ENCODE measurements at regions not wholly inside any gene's neighbourhood (a gene's known extent, or its start where the extent isn't known, plus 50 kb on each side); places are given as distances from the start of the nearest gene placed in this dataset.

- Histone ChIP-seq H3K9me3 (replicated peaks) (no peaks in the 10 kb centered on the region), H3K27ac (no peak overlapping the region), H3K4me3 (no peak overlapping the region), H3K27me3 (0 out of 2 replicates have a peak, but pooled peaks cover 5% of the 10 kb centered on the region), H3K36me3 (no peaks in the 10 kb centered on the region), H3K4me1 (no peaks in the 10 kb centered on the region)
- no peak for DNase-seq
These were observed 72.9 kb upstream of the CD44 start for GRCh38 chr11:35066030-35066429.

- H3K4me3 ChIP-seq = no peak overlapping the region
- H3K4me1 ChIP-seq = no peaks in the 10 kb centered on the region
- H3K36me3 ChIP-seq = no peaks in the 10 kb centered on the region
- no peaks in the 10 kb centered on the region for H3K9me3 ChIP-seq (replicated peaks)
- 0 out of 2 replicates have a peak, but pooled peaks cover 5% of the 10 kb centered on the region for H3K27me3 ChIP-seq
- no peak overlapping the region for H3K27ac ChIP-seq
- no peak for DNase-seq
These were observed 72.1 kb upstream of the CD44 start for GRCh38 chr11:35066783-35067423.

DNA sequence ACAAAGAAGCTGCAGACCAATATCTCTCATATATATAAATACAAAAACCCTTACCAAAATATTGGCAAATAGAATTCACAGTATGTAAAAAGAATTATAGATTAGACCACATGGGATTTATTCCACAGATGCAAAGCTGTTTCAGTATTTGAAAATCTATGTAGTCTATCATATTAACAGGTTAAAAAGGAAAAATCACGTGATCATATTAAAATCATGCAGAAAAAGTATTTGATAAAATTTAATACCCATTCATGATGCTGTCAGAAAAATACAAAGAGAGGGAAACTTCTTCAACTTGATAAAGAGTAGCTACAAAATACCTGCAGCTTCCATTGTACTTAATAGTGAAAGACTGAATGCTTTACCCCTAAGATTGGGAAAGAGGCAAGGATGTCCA, 67.2 kb upstream of the CD44 start:
- Histone ChIP-seq H3K4me3 (no peak overlapping the region), H3K27me3 (no peaks in the 10 kb centered on the region)

GRCh38 chr11:35073691-35074419, 65.1 kb upstream of the CD44 start:
- H3K4me1 ChIP-seq = no peaks in the 10 kb centered on the region
- DNase-seq = no peak
- no peak overlapping the region for H3K27ac ChIP-seq
- no peaks in the 10 kb centered on the region for H3K9me3 ChIP-seq (replicated peaks)
- H3K27me3 ChIP-seq = no peaks in the 10 kb centered on the region
- H3K36me3 ChIP-seq = no peaks in the 10 kb centered on the region
- H3K4me3 ChIP-seq = no peak overlapping the region

More for the DNA sequence above, 67.2 kb upstream of the CD44 start:
- H3K4me1 ChIP-seq = no peaks in the 10 kb centered on the region
- no peak for DNase-seq
- no peaks in the 10 kb centered on the region for H3K36me3 ChIP-seq
- H3K27ac ChIP-seq = no peak overlapping the region
- H3K9me3 ChIP-seq (replicated peaks) = no peaks in the 10 kb centered on the region

- no peak overlapping the region for H3K4me3 ChIP-seq
- DNase-seq = no peak
- no peaks in the 10 kb centered on the region for H3K9me3 ChIP-seq (replicated peaks)
- H3K36me3 ChIP-seq = no peaks in the 10 kb centered on the region
- H3K27me3 ChIP-seq = no peaks in the 10 kb centered on the region
- no peaks in the 10 kb centered on the region for H3K4me1 ChIP-seq
- H3K27ac ChIP-seq = no peak overlapping the region
These were observed 62.5 kb upstream of the CD44 start for GRCh38 chr11:35076201-35077100.

DNA sequence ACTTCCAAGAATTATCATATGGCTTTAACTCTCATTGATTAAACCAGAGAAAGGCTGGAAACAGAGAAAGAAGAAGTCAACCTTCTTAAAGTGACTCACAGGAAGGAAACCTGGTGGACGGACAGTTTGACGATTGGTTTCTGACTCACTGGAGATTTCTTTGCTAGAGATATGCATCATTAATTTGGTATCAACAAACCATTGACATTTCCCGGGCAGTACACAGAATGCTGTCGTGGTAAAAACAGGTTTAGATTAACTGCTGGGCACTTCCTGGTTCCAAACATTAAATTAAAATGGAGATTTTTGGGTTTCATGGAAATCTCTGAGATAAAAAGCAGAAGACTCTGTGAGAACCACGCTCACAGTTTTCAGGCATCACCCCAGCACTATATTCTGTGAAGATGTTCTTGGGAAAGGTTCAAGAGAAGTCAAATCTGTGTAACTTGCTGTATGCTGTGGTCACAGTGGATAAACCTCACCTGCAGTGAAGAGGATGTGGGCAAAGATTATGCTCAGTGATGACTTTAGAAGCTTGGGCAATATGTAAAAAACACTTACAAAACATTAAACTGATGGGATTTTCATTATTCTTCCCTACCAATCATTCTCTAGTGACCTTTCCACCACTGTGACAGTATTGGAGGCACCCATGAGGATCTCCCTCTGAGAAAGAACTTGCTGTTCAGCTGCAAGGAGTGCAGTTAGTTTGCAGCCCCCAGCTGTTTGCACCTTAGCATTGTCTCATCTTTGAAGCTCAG, 61.1 kb upstream of the CD44 start:
- H3K4me3 ChIP-seq = no peak overlapping the region
- H3K4me1 ChIP-seq = no peaks in the 10 kb centered on the region
- no peaks in the 10 kb centered on the region for H3K9me3 ChIP-seq (replicated peaks)
- no peaks in the 10 kb centered on the region for H3K27me3 ChIP-seq
- no peak overlapping the region for H3K27ac ChIP-seq
- no peaks in the 10 kb centered on the region for H3K36me3 ChIP-seq
- no peak for DNase-seq

DNA sequence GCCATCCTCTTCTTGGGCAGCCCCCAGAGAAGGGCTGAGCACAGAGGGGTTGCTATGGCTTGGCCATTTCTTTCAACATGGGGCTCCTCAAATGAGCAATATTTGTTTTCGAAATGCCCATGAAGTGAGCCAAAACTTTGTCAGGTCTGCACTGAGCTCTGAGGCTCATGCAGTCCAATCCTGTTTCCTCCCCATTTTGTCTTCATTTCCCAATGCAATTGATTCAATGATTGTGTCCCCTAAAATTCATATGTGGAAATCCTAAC, 60.6 kb upstream of the CD44 start:
- no peak overlapping the region for H3K27ac ChIP-seq
- no peak overlapping the region for H3K4me3 ChIP-seq
- no peaks in the 10 kb centered on the region for H3K9me3 ChIP-seq (replicated peaks)
- no peaks in the 10 kb centered on the region for H3K27me3 ChIP-seq
- DNase-seq = no peak
- H3K4me1 ChIP-seq = no peaks in the 10 kb centered on the region
- H3K36me3 ChIP-seq = no peaks in the 10 kb centered on the region

GRCh38 chr11:35079611-35080010, 59.4 kb upstream of the CD44 start:
- Histone ChIP-seq H3K27me3 (no peaks in the 10 kb centered on the region), H3K9me3 (replicated peaks) (no peaks in the 10 kb centered on the region), H3K4me1 (no peaks in the 10 kb centered on the region), H3K4me3 (no peak overlapping the region), H3K27ac (no peak overlapping the region), H3K36me3 (no peaks in the 10 kb centered on the region)
- DNase-seq = no peak

- no peak overlapping the region for H3K27ac ChIP-seq
- H3K9me3 ChIP-seq (replicated peaks) = no peaks in the 10 kb centered on the region
- H3K36me3 ChIP-seq = no peaks in the 10 kb centered on the region
- peak; percentile 17 to 35 for DNase-seq
- no peaks in the 10 kb centered on the region for H3K27me3 ChIP-seq
- no peaks in the 10 kb centered on the region for H3K4me1 ChIP-seq
- no peak overlapping the region for H3K4me3 ChIP-seq
These were observed 56.4 kb upstream of the CD44 start for GRCh38 chr11:35082321-35083180.

GRCh38 chr11:35083181-35083430, 55.9 kb upstream of the CD44 start:
- H3K36me3 ChIP-seq = no peaks in the 10 kb centered on the region
- no peaks in the 10 kb centered on the region for H3K4me1 ChIP-seq
- no peak for DNase-seq
- H3K4me3 ChIP-seq = no peak overlapping the region
- H3K27ac ChIP-seq = no peak overlapping the region
- no peaks in the 10 kb centered on the region for H3K27me3 ChIP-seq
- H3K9me3 ChIP-seq (replicated peaks) = no peaks in the 10 kb centered on the region

GRCh38 chr11:35083431-35084238, 55.3 kb upstream of the CD44 start:
- peak; percentile 19 to 33 for DNase-seq
- Histone ChIP-seq H3K36me3 (no peaks in the 10 kb centered on the region), H3K27ac (no peak overlapping the region), H3K27me3 (no peaks in the 10 kb centered on the region), H3K9me3 (replicated peaks) (no peaks in the 10 kb centered on the region), H3K4me3 (no peak overlapping the region), H3K4me1 (no peaks in the 10 kb centered on the region)

DNA sequence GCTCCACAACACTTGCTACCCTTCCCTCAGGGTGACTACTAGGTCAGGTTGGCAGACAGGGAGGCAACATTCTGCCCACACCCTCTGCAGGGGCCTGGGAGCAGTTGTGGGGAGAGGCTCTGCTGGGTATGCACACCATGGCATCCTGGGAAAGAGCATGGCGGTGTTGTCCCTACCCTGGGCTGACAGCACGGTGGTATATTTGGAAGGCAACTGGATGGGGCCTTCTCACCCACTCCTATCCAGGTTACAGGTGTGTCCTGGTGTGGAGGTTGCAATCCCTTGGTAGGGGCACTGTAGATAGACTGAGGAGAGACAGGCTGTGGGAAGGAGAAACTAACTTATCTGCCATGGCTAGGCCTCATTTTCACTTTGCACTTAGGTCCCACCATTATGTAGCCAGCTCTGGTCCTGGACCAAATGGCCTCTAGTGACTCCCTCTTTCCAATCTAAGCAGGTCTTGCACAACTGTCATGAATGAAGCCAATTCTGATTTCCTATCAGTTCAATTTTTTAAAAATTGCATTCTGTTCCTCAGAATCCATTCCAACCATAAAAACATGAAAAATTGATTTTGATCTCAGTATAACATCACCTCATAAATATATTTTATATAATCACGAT, 54.0 kb upstream of the CD44 start:
- Histone ChIP-seq H3K27ac (no peak overlapping the region), H3K4me1 (no peaks in the 10 kb centered on the region), H3K9me3 (replicated peaks) (no peaks in the 10 kb centered on the region)

GRCh38 chr11:35085531-35086165, 53.3 kb upstream of the CD44 start:
- no peak overlapping the region for H3K4me3 ChIP-seq
- no peak for DNase-seq
- no peaks in the 10 kb centered on the region for H3K4me1 ChIP-seq
- no peaks in the 10 kb centered on the region for H3K27me3 ChIP-seq
- H3K27ac ChIP-seq = no peak overlapping the region
- H3K9me3 ChIP-seq (replicated peaks) = no peaks in the 10 kb centered on the region
- no peaks in the 10 kb centered on the region for H3K36me3 ChIP-seq

More for the DNA sequence above, 54.0 kb upstream of the CD44 start:
- Histone ChIP-seq H3K27me3 (no peaks in the 10 kb centered on the region), H3K4me3 (no peak overlapping the region), H3K36me3 (no peaks in the 10 kb centered on the region)
- no peak for DNase-seq

Measured in SJCRH30 (cell line).